ENCODE measurements at regions not wholly inside any gene's neighbourhood (a gene's known extent, or its start where the extent isn't known, plus 50 kb on each side); places are given as distances from the start of the nearest gene placed in this dataset.

DNA sequence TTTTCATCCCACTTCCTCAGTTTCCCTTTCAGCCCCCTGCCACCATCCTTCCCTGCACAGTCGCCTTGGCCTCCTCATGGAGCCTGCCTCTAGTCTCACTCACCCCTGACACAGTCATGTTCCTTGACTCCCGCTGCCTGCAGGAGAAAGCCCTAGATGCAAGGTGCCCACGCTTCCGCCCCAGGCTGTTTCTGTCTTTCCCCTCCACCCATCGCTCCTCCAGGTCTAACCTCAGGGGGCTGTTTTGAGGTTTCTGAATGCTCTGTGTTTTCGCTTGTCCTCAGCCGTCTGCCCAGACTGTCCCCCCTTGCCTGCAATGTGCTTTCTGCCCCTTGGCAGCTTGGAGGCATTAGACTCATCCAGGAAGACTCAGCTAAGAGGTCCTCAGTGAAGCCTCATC lies 89.9 kb downstream of the EMX2 start:
- TF ChIP-seq EP300 (IDR thresholded peaks at IDR 0.05) = no peak
- TF ChIP-seq, protein P1, sequence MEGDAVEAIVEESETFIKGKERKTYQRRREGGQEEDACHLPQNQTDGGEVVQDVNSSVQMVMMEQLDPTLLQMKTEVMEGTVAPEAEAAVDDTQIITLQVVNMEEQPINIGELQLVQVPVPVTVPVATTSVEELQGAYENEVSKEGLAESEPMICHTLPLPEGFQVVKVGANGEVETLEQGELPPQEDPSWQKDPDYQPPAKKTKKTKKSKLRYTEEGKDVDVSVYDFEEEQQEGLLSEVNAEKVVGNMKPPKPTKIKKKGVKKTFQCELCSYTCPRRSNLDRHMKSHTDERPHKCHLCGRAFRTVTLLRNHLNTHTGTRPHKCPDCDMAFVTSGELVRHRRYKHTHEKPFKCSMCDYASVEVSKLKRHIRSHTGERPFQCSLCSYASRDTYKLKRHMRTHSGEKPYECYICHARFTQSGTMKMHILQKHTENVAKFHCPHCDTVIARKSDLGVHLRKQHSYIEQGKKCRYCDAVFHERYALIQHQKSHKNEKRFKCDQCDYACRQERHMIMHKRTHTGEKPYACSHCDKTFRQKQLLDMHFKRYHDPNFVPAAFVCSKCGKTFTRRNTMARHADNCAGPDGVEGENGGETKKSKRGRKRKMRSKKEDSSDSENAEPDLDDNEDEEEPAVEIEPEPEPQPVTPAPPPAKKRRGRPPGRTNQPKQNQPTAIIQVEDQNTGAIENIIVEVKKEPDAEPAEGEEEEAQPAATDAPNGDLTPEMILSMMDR (IDR thresholded peaks at IDR 0.05) = no peak
- no peak for TF ChIP-seq POLR2A (IDR thresholded peaks at IDR 0.05)
- no peaks in the 10 kb centered on the region for H3K36me3 ChIP-seq
- H3K9me3 ChIP-seq = no peaks in the 10 kb centered on the region
- 94% methylated on average over 7 of the region's 7 CpGs for WGBS, 2 donors
- no peak for DNase-seq (ENCODE audit: low spot score in 2 of 2)
- H3K4me3 ChIP-seq = no peak overlapping the region
- no peak overlapping the region for H3K27ac ChIP-seq
- H3K4me1 ChIP-seq = no peaks in the 10 kb centered on the region
- H3K27me3 ChIP-seq = no peaks in the 10 kb centered on the region

DNA sequence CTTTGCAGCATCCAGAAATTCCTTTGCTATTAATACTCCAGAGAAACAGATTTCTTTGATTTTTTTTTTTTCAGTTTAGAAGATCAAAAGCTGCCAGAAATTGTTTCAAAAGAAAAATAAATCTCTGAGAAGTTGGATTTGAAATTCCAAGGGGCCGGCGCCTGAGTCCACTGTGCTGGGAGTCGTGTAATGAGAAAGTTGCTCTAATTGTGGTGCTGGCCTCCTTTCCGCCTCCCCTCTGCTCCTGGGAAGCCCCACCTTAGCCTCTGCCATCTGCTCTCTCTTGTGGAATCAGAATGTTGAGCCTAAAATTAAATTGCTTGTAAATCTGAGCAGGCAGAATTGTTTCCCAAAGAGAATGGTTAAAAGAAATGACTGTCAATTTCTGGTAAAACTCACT lies 93.3 kb downstream of the EMX2 start:
- no peaks in the 10 kb centered on the region for H3K9me3 ChIP-seq
- no peak overlapping the region for H3K4me3 ChIP-seq
- H3K36me3 ChIP-seq = no peaks in the 10 kb centered on the region
- no peaks in the 10 kb centered on the region for H3K4me1 ChIP-seq
- H3K27ac ChIP-seq = no peak overlapping the region
- TF ChIP-seq POLR2A (IDR thresholded peaks at IDR 0.05) (no peak), EP300 (IDR thresholded peaks at IDR 0.05) (no peak)
- TF ChIP-seq, protein P1 (IDR thresholded peaks at IDR 0.05) = no peak
- no peaks in the 10 kb centered on the region for H3K27me3 ChIP-seq
- DNase-seq (ENCODE audit: low spot score in 2 of 2) = no peak
- WGBS, 2 donors = 48 to 62% methylated on average over 4 of the region's 4 CpGs

DNA sequence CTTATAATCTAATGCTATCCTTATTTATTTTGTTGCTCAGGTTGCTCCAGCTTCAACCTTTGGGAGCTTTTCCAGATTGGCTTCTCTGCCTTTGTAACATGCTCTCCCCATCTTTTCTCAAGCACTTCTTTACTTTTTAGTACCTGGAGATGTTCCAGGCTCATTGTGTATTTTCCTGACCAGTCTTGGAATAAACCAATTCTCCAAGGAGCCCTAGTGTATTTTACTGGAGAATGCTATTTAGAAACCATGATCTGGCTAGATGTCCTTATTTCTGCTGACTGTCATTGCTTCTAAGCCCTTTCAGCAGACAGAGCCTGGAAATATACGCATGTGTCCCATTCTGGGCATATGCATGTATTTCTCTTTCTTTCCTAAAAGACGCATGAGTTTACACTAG lies 95.7 kb downstream of the EMX2 start:
- Histone ChIP-seq H3K27me3 (no peaks in the 10 kb centered on the region), H3K27ac (no peak overlapping the region), H3K4me3 (no peak overlapping the region), H3K4me1 (no peaks in the 10 kb centered on the region), H3K9me3 (no peaks in the 10 kb centered on the region), H3K36me3 (no peaks in the 10 kb centered on the region)
- 74 to 80% methylated on average over 2 of the region's 2 CpGs for WGBS, 2 donors
- no peak for DNase-seq (ENCODE audit: low spot score in 2 of 2)
- TF ChIP-seq, protein P1 (IDR thresholded peaks at IDR 0.05) = no peak
- TF ChIP-seq POLR2A (IDR thresholded peaks at IDR 0.05) = no peak
- no peak for TF ChIP-seq EP300 (IDR thresholded peaks at IDR 0.05)

DNA sequence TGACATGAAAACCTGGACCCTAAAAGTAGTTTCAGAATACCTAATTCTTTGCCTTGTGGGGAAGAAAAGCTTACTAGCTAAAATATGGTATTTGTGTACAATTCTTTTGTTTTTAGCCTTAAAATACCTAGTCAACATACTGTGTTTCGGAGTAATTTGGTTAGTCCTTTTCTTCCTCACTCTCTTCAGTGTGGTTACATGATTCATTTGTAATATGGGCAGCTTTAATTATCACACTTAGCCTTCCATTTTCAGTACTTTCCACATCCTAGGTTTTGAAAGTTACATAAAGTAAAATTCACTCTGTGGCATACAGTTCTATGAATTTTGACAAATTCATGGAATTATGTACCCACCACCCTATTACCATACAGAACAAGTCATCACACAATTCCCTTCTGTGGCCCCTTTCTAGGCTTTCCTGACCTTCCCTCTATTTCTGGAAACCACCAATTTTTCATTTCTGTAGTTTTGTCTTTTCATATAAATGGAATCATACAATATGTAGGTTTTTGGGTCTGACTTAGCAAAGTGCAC lies 96.2 kb downstream of the EMX2 start:
- 88 to 90% methylated on average over 1 of the region's 1 CpG for WGBS, 2 donors
- H3K27ac ChIP-seq = no peak overlapping the region
- TF ChIP-seq EP300 (IDR thresholded peaks at IDR 0.05) = no peak

DNA sequence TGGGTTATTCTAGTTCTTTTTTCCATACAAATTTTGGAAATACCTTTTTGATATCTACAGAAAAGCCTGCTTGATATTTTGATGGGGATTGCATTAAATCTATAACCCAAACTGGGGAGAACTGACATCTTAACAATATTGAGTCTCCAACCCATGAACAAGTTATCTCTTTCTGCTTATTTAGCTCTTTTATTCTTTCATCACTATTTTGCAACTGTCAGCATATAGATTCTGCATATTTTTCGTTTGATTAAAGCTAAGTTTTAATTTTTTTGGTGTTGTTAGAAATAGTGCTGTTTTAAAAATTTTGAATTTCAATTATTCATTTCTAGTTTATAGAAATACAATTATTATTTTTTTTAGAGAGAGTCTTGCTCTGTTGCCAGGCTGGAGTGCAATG lies 97.9 kb downstream of the EMX2 start:
- no peak overlapping the region for H3K27ac ChIP-seq
- no peak overlapping the region for H3K4me3 ChIP-seq
- TF ChIP-seq, protein P1 (IDR thresholded peaks at IDR 0.05) = no peak
- TF ChIP-seq POLR2A (IDR thresholded peaks at IDR 0.05) (no peak), EP300 (IDR thresholded peaks at IDR 0.05) (no peak)
- H3K27me3 ChIP-seq = no peaks in the 10 kb centered on the region
- H3K4me1 ChIP-seq = no peaks in the 10 kb centered on the region
- WGBS, 2 donors = 53 to 54% methylated on average over 1 of the region's 1 CpG
- no peaks in the 10 kb centered on the region for H3K9me3 ChIP-seq
- no peak for DNase-seq (ENCODE audit: low spot score in 2 of 2)
- H3K36me3 ChIP-seq = no peaks in the 10 kb centered on the region

More for the DNA sequence above, 96.2 kb downstream of the EMX2 start:
- DNase-seq (ENCODE audit: low spot score in 2 of 2) = no peak
- no peaks in the 10 kb centered on the region for H3K4me1 ChIP-seq
- no peaks in the 10 kb centered on the region for H3K36me3 ChIP-seq
- no peaks in the 10 kb centered on the region for H3K27me3 ChIP-seq
- no peak overlapping the region for H3K4me3 ChIP-seq
- H3K9me3 ChIP-seq = no peaks in the 10 kb centered on the region

DNA sequence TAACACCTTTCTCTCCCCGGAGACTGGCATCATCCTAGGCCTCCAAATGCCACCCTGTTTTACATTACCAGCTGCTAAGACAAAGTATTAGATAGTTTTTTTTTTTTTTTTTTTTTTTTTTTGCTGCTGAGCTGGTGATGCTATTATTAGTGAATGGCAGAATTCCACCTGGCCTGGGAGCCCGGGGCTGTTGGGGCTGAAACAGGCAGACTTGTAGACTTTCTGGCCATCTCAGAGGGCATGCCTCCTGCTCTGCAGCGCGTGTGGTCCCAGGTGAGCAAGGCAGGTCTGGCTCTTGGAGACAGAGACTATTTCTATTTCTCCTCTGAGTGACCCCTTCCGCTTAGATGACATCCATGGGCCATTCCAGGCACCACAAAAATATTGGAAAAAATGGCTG lies 104.2 kb downstream of the EMX2 start:
- no peak overlapping the region for H3K4me3 ChIP-seq
- no peaks in the 10 kb centered on the region for H3K36me3 ChIP-seq
- H3K4me1 ChIP-seq = no peaks in the 10 kb centered on the region
- TF ChIP-seq, protein P1 (IDR thresholded peaks at IDR 0.05) = no peak
- TF ChIP-seq POLR2A (IDR thresholded peaks at IDR 0.05) = no peak
- no peak for TF ChIP-seq EP300 (IDR thresholded peaks at IDR 0.05)
- 78 to 93% methylated on average over 5 of the region's 5 CpGs for WGBS, 2 donors
- H3K9me3 ChIP-seq = peaks cover 0 to 5% (median 0%) of the 10 kb centered on the region in 4 donors
- H3K27ac ChIP-seq = no peak overlapping the region
- no peaks in the 10 kb centered on the region for H3K27me3 ChIP-seq
- no peak for DNase-seq (ENCODE audit: low spot score in 2 of 2)
